A549 (cell line): ENCODE measurements at regions not wholly inside any gene's neighbourhood (a gene's known extent, or its start where the extent isn't known, plus 50 kb on each side); places are given as distances from the start of the nearest gene placed in this dataset.

Source experiments
- BHLHE40 ChIP-seq: IDR thresholded peaks from 2 replicates; pipeline ENCODE4 v1.6.1; 2012; ENCODE audit warnings: low read depth, low read length, inconsistent platforms
- CTCF ChIP-seq: fragments of >200 bp; sonication (Bioruptor Twin); formaldehyde crosslinking; IDR thresholded peaks from 3 replicates; pipeline ENCODE4 v1.5.1; 2016
- E2F6 ChIP-seq: IDR thresholded peaks from 2 replicates; pipeline ENCODE4 v1.6.1; 2012; ENCODE audit warnings: low read depth, borderline replicate concordance
- JUN ChIP-seq, 2 experiments: fragments of >200 bp; sonication (Bioruptor Twin); formaldehyde crosslinking; IDR thresholded peaks; 2 replicates in 1 of 2; 3 replicates in 1 of 2; pipeline ENCODE4 v1.6.1; 2016 to 2017
- KDM1A ChIP-seq: fragments of 200-600 bp; sonication (generic); IDR thresholded peaks from 2 replicates; pipeline ENCODE4 v1.6.1; 2016; ENCODE audit warnings: low read depth, mild to moderate bottlenecking
- POLR2A ChIP-seq: IDR thresholded peaks from 2 replicates; pipeline ENCODE4 v1.6.1; 2012; ENCODE audit warnings: mild to moderate bottlenecking, low read length
- RAD21 ChIP-seq, 2 experiments: fragments of >200 bp in 1 of 2; sonication (Bioruptor Twin) in 1 of 2; formaldehyde crosslinking in 1 of 2; IDR thresholded peaks in 1 of 2; conservative IDR thresholded peaks in 1 of 2; 2 replicates in 1 of 2; 3 replicates in 1 of 2; pipeline ENCODE4 v1.6.1; 2012 to 2018; ENCODE audit warnings: inconsistent platforms in 1 of 2
- SMC3 ChIP-seq: fragments of >200 bp; sonication (Bioruptor Twin); formaldehyde crosslinking; IDR thresholded peaks from 3 replicates; pipeline ENCODE4 v1.6.1; 2018; ENCODE audit warnings: inconsistent platforms
- TF ChIP-seq, protein P1 (sequence below): IDR thresholded peaks from 2 replicates; pipeline ENCODE4 v1.6.1; 2012
- TF ChIP-seq, protein P2 (sequence below): fragments of 200-600 bp; sonication (generic); IDR thresholded peaks from 2 replicates; pipeline ENCODE4 v1.6.1; 2016; ENCODE audit warnings: antibody characterized with exemption, mild to moderate bottlenecking, moderate library complexity

DNA sequence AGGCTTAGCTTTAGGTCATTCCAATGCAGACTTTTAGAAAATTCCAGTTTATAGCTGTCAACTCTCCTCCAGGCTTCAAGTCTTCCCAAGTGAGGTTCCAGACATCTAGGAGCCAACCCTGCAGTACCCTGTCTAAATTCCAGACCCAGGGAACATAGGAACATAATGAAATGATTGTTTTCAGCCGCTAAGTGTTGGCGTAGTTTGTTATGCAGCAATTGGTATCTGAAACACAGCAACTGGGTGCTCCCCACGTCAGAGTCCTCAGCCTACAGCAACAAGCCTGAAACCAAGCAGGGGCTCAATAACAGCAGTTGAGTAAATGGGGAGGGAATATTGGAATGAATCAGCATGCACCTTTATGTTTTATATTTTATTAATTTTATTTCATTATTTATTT, 66.8 kb downstream of the BOD1 start:
- TF ChIP-seq, protein P1, sequence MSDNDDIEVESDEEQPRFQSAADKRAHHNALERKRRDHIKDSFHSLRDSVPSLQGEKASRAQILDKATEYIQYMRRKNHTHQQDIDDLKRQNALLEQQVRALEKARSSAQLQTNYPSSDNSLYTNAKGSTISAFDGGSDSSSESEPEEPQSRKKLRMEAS = no peak
- TF ChIP-seq E2F6 (no peak), CTCF (no peak), BHLHE40 (no peak), KDM1A (no peak), RAD21 (conservative IDR thresholded peaks at IDR 0.05 in 1 of 2, IDR thresholded peaks at IDR 0.05 in 1 of 2) (no peak), JUN (IDR thresholded peaks at IDR 0.05) (no peak), SMC3 (no peak), POLR2A (no peak)
- TF ChIP-seq, protein P2, sequence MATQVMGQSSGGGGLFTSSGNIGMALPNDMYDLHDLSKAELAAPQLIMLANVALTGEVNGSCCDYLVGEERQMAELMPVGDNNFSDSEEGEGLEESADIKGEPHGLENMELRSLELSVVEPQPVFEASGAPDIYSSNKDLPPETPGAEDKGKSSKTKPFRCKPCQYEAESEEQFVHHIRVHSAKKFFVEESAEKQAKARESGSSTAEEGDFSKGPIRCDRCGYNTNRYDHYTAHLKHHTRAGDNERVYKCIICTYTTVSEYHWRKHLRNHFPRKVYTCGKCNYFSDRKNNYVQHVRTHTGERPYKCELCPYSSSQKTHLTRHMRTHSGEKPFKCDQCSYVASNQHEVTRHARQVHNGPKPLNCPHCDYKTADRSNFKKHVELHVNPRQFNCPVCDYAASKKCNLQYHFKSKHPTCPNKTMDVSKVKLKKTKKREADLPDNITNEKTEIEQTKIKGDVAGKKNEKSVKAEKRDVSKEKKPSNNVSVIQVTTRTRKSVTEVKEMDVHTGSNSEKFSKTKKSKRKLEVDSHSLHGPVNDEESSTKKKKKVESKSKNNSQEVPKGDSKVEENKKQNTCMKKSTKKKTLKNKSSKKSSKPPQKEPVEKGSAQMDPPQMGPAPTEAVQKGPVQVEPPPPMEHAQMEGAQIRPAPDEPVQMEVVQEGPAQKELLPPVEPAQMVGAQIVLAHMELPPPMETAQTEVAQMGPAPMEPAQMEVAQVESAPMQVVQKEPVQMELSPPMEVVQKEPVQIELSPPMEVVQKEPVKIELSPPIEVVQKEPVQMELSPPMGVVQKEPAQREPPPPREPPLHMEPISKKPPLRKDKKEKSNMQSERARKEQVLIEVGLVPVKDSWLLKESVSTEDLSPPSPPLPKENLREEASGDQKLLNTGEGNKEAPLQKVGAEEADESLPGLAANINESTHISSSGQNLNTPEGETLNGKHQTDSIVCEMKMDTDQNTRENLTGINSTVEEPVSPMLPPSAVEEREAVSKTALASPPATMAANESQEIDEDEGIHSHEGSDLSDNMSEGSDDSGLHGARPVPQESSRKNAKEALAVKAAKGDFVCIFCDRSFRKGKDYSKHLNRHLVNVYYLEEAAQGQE = no peak
